ENCODE measurements at regions not wholly inside any gene's neighbourhood (a gene's known extent, or its start where the extent isn't known, plus 50 kb on each side); places are given as distances from the start of the nearest gene placed in this dataset.

GRCh38 chr4:119725688-119726330 lies 97.2 kb upstream of the PDE5A start:
- ATAC-seq: no peak

GRCh38 chr4:119725011-119725410 lies 96.4 kb upstream of the PDE5A start:
- H3K36me3 ChIP-seq: no peaks in the 10 kb centered on the region
- H3K27me3 ChIP-seq: no peaks in the 10 kb centered on the region
- H3K9me3 ChIP-seq: peaks cover 0 to 3% (median 0%) of the 10 kb centered on the region in 3 donors
- H3K4me1 ChIP-seq: peaks cover 24 to 26% of the 10 kb centered on the region in 2 donors
- in situ Hi-C loops (cut with MboI; ENCODE audit: low sequenced_read_pairs in 4 of 4): no loop called here
- no peak overlapping the region for H3K27ac ChIP-seq
- DNase-seq: no peak
- no peak overlapping the region for H3K4me3 ChIP-seq
- ATAC-seq: no peak
- no peak for TF ChIP-seq POLR2A (IDR thresholded peaks at IDR 0.05)
- no peak for TF ChIP-seq CTCF (IDR thresholded peaks at IDR 0.05 in 4 of 5, conservative IDR thresholded peaks at IDR 0.05 in 1 of 5)
- intact Hi-C loops (cut with DNase I; ENCODE audit: low total_unique reads): no loop called here

More at GRCh38 chr4:119725688-119726330, 97.2 kb upstream of the PDE5A start:
- no peak for TF ChIP-seq CTCF (IDR thresholded peaks at IDR 0.05 in 4 of 5, conservative IDR thresholded peaks at IDR 0.05 in 1 of 5)
- TF ChIP-seq POLR2A (IDR thresholded peaks at IDR 0.05): no peak
- in situ Hi-C loops (cut with MboI; ENCODE audit: low sequenced_read_pairs in 4 of 4) (no loop called here), intact Hi-C loops (cut with DNase I; ENCODE audit: low total_unique reads) (no loop called here)
- peak overlapping the region; percentile 26 to 51 (median 33) for H3K27ac ChIP-seq
- no peaks in the 10 kb centered on the region for H3K9me3 ChIP-seq
- H3K36me3 ChIP-seq: no peaks in the 10 kb centered on the region
- peaks cover 29 to 34% of the 10 kb centered on the region in 2 donors for H3K4me1 ChIP-seq
- no peak overlapping the region for H3K4me3 ChIP-seq
- DNase-seq: no peak
- no peaks in the 10 kb centered on the region for H3K27me3 ChIP-seq

GRCh38 chr4:119722670-119723069 lies 94.1 kb upstream of the PDE5A start:
- Histone ChIP-seq H3K36me3 (no peaks in the 10 kb centered on the region), H3K4me1 (peaks cover 13 to 18% of the 10 kb centered on the region in 2 donors), H3K4me3 (no peak overlapping the region), H3K9me3 (peaks cover 0 to 9% (median 0%) of the 10 kb centered on the region in 3 donors), H3K27me3 (no peaks in the 10 kb centered on the region), H3K27ac (no peak overlapping the region)
- ATAC-seq (no peak), DNase-seq (no peak)
- TF ChIP-seq POLR2A (IDR thresholded peaks at IDR 0.05) (no peak), CTCF (IDR thresholded peaks at IDR 0.05 in 4 of 5, conservative IDR thresholded peaks at IDR 0.05 in 1 of 5) (no peak)
- intact Hi-C loops (cut with DNase I; ENCODE audit: low total_unique reads) (no loop called here), in situ Hi-C loops (cut with MboI; ENCODE audit: low sequenced_read_pairs in 4 of 4) (no loop called here)

GRCh38 chr4:119721878-119722277 lies 93.3 kb upstream of the PDE5A start:
- TF ChIP-seq POLR2A (IDR thresholded peaks at IDR 0.05): no peak
- TF ChIP-seq CTCF (IDR thresholded peaks at IDR 0.05 in 4 of 5, conservative IDR thresholded peaks at IDR 0.05 in 1 of 5): no peak
- no peak for DNase-seq
- Histone ChIP-seq H3K27me3 (no peaks in the 10 kb centered on the region), H3K4me1 (peaks cover 13 to 14% of the 10 kb centered on the region in 2 donors), H3K36me3 (no peaks in the 10 kb centered on the region), H3K9me3 (peaks cover 0 to 9% (median 0%) of the 10 kb centered on the region in 3 donors), H3K4me3 (no peak overlapping the region), H3K27ac (no peak overlapping the region)
- no peak for ATAC-seq
- in situ Hi-C loops (cut with MboI; ENCODE audit: low sequenced_read_pairs in 4 of 4): no loop called here
- intact Hi-C loops (cut with DNase I; ENCODE audit: low total_unique reads): no loop called here
